Astrocyte (in vitro differentiated cells and primary cell): ENCODE measurements at regions not wholly inside any gene's neighbourhood (a gene's known extent, or its start where the extent isn't known, plus 50 kb on each side); places are given as distances from the start of the nearest gene placed in this dataset.

ENCODE experiments used
- CTCF ChIP-seq: IDR thresholded peaks from 2 replicates; pipeline ENCODE4 v1.5.1; 2011; ENCODE audit warnings: low read depth, mild to moderate bottlenecking, inconsistent platforms, low read length, moderate library complexity; ENCODE audit not compliant: insufficient read depth
- EZH2 ChIP-seq: IDR thresholded peaks from 2 replicates; pipeline ENCODE4 v1.6.1; 2012; ENCODE audit warnings: mild to moderate bottlenecking, low read length, inconsistent platforms; ENCODE audit not compliant: insufficient read depth

DNA sequence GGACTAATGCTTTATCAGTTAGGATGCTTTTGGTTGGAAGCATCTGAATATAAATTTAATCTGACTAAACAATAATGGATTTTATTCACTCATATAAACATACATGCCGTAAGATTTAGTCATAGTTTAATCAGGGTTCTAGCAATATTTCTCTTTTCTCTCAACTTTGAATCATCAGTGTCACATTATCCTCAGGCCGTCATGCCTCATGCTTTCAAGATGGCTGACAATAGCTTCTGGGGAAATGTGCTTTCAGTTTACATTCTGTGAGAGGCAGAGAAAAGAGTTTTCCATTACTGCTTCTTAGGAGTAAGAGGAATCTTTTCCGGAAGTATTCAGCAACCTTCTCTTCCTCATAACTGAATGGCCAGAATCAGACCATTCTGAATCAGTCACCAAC, 162.2 kb downstream of the GJA1 start:
- TF ChIP-seq CTCF (no peak), EZH2 (no peak)
